Panc1 (cell line): ENCODE measurements at regions not wholly inside any gene's neighbourhood (a gene's known extent, or its start where the extent isn't known, plus 50 kb on each side); places are given as distances from the start of the nearest gene placed in this dataset.

Experiments
- POLR2AphosphoS5 ChIP-seq: IDR thresholded peaks from 2 replicates; pipeline ENCODE4 v1.6.1; 2012; ENCODE audit warnings: mild to moderate bottlenecking, low read depth, low read length, moderate library complexity
- SIN3A ChIP-seq: IDR thresholded peaks from 2 replicates; pipeline ENCODE4 v1.6.1; 2012; ENCODE audit warnings: low read depth, mild to moderate bottlenecking, low read length, moderate library complexity, borderline replicate concordance; ENCODE audit not compliant: insufficient read depth
- TCF7L2 ChIP-seq: IDR thresholded peaks from 2 replicates; pipeline ENCODE4 v1.6.1; 2011; ENCODE audit warnings: mild to moderate bottlenecking, low read depth, low read length, inconsistent platforms
- TF ChIP-seq, protein P1 (sequence below): fragments of 450-650 bp; IDR thresholded peaks from 2 replicates; pipeline ENCODE4 v1.5.1; 2017; ENCODE audit warnings: mild to moderate bottlenecking
- TF ChIP-seq, protein P2 (sequence below), 2 experiments: IDR thresholded peaks; 2 replicates each; pipeline ENCODE4 v1.6.1; 2011 to 2012; ENCODE audit warnings: low read depth in 2 of 2, control low read depth in 1 of 2, low read length in 1 of 2, mild to moderate bottlenecking in 1 of 2, moderate library complexity in 1 of 2; ENCODE audit not compliant: insufficient read depth in 1 of 2

DNA sequence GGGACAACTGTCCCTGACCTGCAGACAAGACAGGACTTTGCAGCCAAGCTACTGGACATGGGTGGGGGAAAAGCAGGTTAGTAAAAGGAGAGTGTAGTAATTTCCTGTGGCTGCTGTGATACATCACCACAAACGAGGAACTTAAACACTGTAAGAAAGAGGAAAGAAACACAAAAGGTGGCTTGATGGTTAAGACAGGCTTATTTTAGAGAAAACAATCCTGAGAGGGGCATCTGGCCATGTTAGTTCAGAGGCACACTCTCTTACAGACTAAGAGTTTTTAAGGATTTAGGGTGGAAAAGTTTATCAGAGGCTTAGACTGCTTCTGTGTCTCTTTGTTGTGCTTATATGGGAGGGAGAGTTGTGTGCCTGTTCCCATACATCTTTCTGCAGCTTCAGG lies 667.0 kb downstream of the TYW1 start:
- TF ChIP-seq, protein P1, sequence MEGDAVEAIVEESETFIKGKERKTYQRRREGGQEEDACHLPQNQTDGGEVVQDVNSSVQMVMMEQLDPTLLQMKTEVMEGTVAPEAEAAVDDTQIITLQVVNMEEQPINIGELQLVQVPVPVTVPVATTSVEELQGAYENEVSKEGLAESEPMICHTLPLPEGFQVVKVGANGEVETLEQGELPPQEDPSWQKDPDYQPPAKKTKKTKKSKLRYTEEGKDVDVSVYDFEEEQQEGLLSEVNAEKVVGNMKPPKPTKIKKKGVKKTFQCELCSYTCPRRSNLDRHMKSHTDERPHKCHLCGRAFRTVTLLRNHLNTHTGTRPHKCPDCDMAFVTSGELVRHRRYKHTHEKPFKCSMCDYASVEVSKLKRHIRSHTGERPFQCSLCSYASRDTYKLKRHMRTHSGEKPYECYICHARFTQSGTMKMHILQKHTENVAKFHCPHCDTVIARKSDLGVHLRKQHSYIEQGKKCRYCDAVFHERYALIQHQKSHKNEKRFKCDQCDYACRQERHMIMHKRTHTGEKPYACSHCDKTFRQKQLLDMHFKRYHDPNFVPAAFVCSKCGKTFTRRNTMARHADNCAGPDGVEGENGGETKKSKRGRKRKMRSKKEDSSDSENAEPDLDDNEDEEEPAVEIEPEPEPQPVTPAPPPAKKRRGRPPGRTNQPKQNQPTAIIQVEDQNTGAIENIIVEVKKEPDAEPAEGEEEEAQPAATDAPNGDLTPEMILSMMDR, result no peak
- TF ChIP-seq SIN3A (no peak), POLR2AphosphoS5 (no peak), TCF7L2 (no peak)
- TF ChIP-seq, protein P2, sequence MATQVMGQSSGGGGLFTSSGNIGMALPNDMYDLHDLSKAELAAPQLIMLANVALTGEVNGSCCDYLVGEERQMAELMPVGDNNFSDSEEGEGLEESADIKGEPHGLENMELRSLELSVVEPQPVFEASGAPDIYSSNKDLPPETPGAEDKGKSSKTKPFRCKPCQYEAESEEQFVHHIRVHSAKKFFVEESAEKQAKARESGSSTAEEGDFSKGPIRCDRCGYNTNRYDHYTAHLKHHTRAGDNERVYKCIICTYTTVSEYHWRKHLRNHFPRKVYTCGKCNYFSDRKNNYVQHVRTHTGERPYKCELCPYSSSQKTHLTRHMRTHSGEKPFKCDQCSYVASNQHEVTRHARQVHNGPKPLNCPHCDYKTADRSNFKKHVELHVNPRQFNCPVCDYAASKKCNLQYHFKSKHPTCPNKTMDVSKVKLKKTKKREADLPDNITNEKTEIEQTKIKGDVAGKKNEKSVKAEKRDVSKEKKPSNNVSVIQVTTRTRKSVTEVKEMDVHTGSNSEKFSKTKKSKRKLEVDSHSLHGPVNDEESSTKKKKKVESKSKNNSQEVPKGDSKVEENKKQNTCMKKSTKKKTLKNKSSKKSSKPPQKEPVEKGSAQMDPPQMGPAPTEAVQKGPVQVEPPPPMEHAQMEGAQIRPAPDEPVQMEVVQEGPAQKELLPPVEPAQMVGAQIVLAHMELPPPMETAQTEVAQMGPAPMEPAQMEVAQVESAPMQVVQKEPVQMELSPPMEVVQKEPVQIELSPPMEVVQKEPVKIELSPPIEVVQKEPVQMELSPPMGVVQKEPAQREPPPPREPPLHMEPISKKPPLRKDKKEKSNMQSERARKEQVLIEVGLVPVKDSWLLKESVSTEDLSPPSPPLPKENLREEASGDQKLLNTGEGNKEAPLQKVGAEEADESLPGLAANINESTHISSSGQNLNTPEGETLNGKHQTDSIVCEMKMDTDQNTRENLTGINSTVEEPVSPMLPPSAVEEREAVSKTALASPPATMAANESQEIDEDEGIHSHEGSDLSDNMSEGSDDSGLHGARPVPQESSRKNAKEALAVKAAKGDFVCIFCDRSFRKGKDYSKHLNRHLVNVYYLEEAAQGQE (IDR thresholded peaks at IDR 0.05; ENCODE audit: insufficient read depth in 1 of 2, low read depth in 2 of 2, low read length in 1 of 2), result no peak
